H1 (cell line): ENCODE measurements at regions not wholly inside any gene's neighbourhood (a gene's known extent, or its start where the extent isn't known, plus 50 kb on each side); places are given as distances from the start of the nearest gene placed in this dataset.

Experiments
- CTCF ChIA-PET: fragments of 300-600 bp; sonication (Branson Sonifier 250); formaldehyde crosslinking; loops from one replicate; lab custom pipeline; 2021; ENCODE audit not compliant: partially characterized antibody; lab: Charles Lee
- POLR2A ChIA-PET: fragments of 300-600 bp; sonication (Branson Sonifier 250); formaldehyde crosslinking; loops from one replicate; lab custom pipeline; 2021; ENCODE audit warnings: inconsistent platforms; ENCODE audit not compliant: partially characterized antibody; lab: Charles Lee
- DNase-seq, 2 experiments: peaks; one replicate each; pipeline versions ENCODE4 v3.0.0 to v3.0.0-alpha.2; 2010 to 2022; ENCODE audit warnings: low spot score in 2 of 2, low read depth in 1 of 2, mixed read lengths in 1 of 2
- FAIRE-seq: peaks from 2 replicates; lab custom pipeline; 2011; peaks lifted over from hg19 to GRCh38; lab: Jason Lieb, UNC
- H2AFZ ChIP-seq: 2 replicates; pipeline ENCODE4 v1.8.1; 2012; ENCODE audit warnings: low read length, inconsistent platforms
- H2AK5ac ChIP-seq: 2 replicates; pipeline ENCODE4 v1.6.1; 2013; ENCODE audit warnings: low read depth, low read length
- H2BK120ac ChIP-seq: replicated peaks from 2 replicates; pipeline ENCODE3; 2013; ENCODE audit warnings: low read depth, low read length, inconsistent platforms
- H2BK12ac ChIP-seq: 2 replicates; pipeline ENCODE4 v1.6.1; 2013; ENCODE audit warnings: low read depth, low read length
- H2BK15ac ChIP-seq: 2 replicates; pipeline ENCODE4 v1.6.1; 2013; ENCODE audit warnings: low read length
- H2BK20ac ChIP-seq: 2 replicates; pipeline ENCODE4 v1.6.1; 2013; ENCODE audit warnings: low read length
- H2BK5ac ChIP-seq: 2 replicates; pipeline ENCODE4 v1.6.1; 2013; ENCODE audit warnings: low read depth, low read length
- H3K14ac ChIP-seq: 2 replicates; pipeline ENCODE4 v1.6.1; 2013; ENCODE audit warnings: inconsistent platforms; ENCODE audit not compliant: insufficient read length
- H3K18ac ChIP-seq: 2 replicates; pipeline ENCODE4 v1.6.1; 2013; ENCODE audit warnings: low read length; ENCODE audit errors: extremely low read depth
- H3K23ac ChIP-seq: 2 replicates; pipeline ENCODE4 v1.6.1; 2013; ENCODE audit warnings: inconsistent platforms; ENCODE audit not compliant: insufficient read length
- H3K23me2 ChIP-seq: 2 replicates; pipeline ENCODE4 v1.6.1; 2013; ENCODE audit warnings: low read depth, low read length
- H3K27ac ChIP-seq: 2 replicates; pipeline ENCODE4 v1.6.1; 2011; ENCODE audit warnings: low read depth, low read length, inconsistent platforms
- H3K27me3 ChIP-seq, 4 experiments: replicated peaks in 1 of 4; 1 replicate in 1 of 4; 2 replicates in 3 of 4; pipeline versions ENCODE4 v1.6.1 to v1.8.1; 2011 to 2013; ENCODE audit warnings: low read length in 3 of 4, mild to moderate bottlenecking in 3 of 4, inconsistent platforms in 2 of 4, mixed read lengths in 2 of 4, moderate library complexity in 1 of 4; ENCODE audit not compliant: control insufficient read depth in 3 of 4, insufficient read depth in 3 of 4; ENCODE audit errors: extremely low read depth in 1 of 4
- H3K36me3 ChIP-seq, 4 experiments: 2 replicates each; pipeline versions ENCODE4 v1.6.1 to v1.8.1; 2011 to 2013; ENCODE audit warnings: mild to moderate bottlenecking in 4 of 4, low read length in 3 of 4, moderate library complexity in 2 of 4, control low read depth in 1 of 4, inconsistent platforms in 1 of 4; ENCODE audit not compliant: insufficient read depth in 4 of 4, control insufficient read depth in 2 of 4
- H3K4ac ChIP-seq: replicated peaks from 2 replicates; pipeline ENCODE3; 2013; ENCODE audit warnings: low read length, low read depth, mixed read lengths, inconsistent platforms; ENCODE audit not compliant: insufficient read length
- H3K4me1 ChIP-seq, 4 experiments: replicated peaks in 1 of 4; 1 replicate in 1 of 4; 2 replicates in 3 of 4; pipeline versions ENCODE4 v1.6.1 to v1.8.1; 2011 to 2013; ENCODE audit warnings: low read length in 3 of 4, inconsistent platforms in 2 of 4, mixed read lengths in 1 of 4; ENCODE audit not compliant: insufficient read depth in 4 of 4, control insufficient read depth in 3 of 4
- H3K4me2 ChIP-seq, 2 experiments: 2 replicates each; pipeline versions ENCODE4 v1.6.1 to v1.8.1; 2011 to 2013; ENCODE audit warnings: low read depth in 2 of 2, low read length in 2 of 2, control low read depth in 1 of 2, inconsistent platforms in 1 of 2, mild to moderate bottlenecking in 1 of 2; ENCODE audit not compliant: insufficient read depth in 1 of 2
- H3K4me3 ChIP-seq, 4 experiments: fragments of 200-600, 300-600 bp in 1 of 4; sonication (generic), shearing (Covaris generic), sonication (Bioruptor Twin) in 1 of 4; 2 replicates each; pipeline versions ENCODE4 v1.5.1 to v1.8.1; 2011 to 2016; ENCODE audit warnings: low read length in 4 of 4, low read depth in 3 of 4, control low read depth in 2 of 4, inconsistent platforms in 2 of 4, mild to moderate bottlenecking in 2 of 4, mixed read lengths in 1 of 4, moderate library complexity in 1 of 4; ENCODE audit not compliant: insufficient read depth in 2 of 4; ENCODE audit errors: extremely low read depth in 1 of 4
- H3K56ac ChIP-seq: replicated peaks from 2 replicates; pipeline ENCODE3; 2013; ENCODE audit warnings: low read depth, mild to moderate bottlenecking, mixed read lengths, low read length, inconsistent platforms; ENCODE audit not compliant: insufficient read length
- H3K79me1 ChIP-seq: 2 replicates; pipeline ENCODE4 v1.6.1; 2013; ENCODE audit warnings: low read depth, low read length, control low read depth
- H3K79me2 ChIP-seq, 2 experiments: 2 replicates each; pipeline versions ENCODE4 v1.6.1 to v1.8.1; 2012 to 2013; ENCODE audit warnings: low read length in 2 of 2, mild to moderate bottlenecking in 2 of 2, inconsistent platforms in 1 of 2; ENCODE audit not compliant: insufficient read depth in 2 of 2, control insufficient read depth in 1 of 2
- H3K9ac ChIP-seq, 4 experiments: replicated peaks in 1 of 4; 1 replicate in 1 of 4; 2 replicates in 3 of 4; pipeline versions ENCODE4 v1.6.1 to v1.8.1; 2011 to 2013; ENCODE audit warnings: low read depth in 3 of 4, low read length in 3 of 4, control low read depth in 2 of 4, mild to moderate bottlenecking in 2 of 4, moderate library complexity in 2 of 4, inconsistent platforms in 1 of 4; ENCODE audit errors: extremely low read depth in 1 of 4
- H3K9me3 ChIP-seq, 2 experiments: 2 replicates each; pipeline versions ENCODE4 v1.6.1 to v1.8.1; 2012 to 2013; ENCODE audit warnings: mild to moderate bottlenecking in 2 of 2, moderate library complexity in 2 of 2, control low read depth in 1 of 2, inconsistent platforms in 1 of 2, low read depth in 1 of 2, low read length in 1 of 2, mixed read lengths in 1 of 2; ENCODE audit not compliant: insufficient read depth in 2 of 2
- H4K20me1 ChIP-seq, 2 experiments: replicated peaks in 1 of 2; 2 replicates each; pipeline versions ENCODE3 to v1.8.1; 2011 to 2013; ENCODE audit warnings: inconsistent platforms in 2 of 2, low read length in 2 of 2, mild to moderate bottlenecking in 1 of 2; ENCODE audit not compliant: insufficient read depth in 2 of 2, control insufficient read depth in 1 of 2
- H4K5ac ChIP-seq: 2 replicates; pipeline ENCODE4 v1.6.1; 2013; ENCODE audit warnings: low read length, low read depth, mixed read lengths, inconsistent platforms; ENCODE audit not compliant: insufficient read length
- H4K8ac ChIP-seq: 2 replicates; pipeline ENCODE4 v1.8.0; 2013; ENCODE audit warnings: mild to moderate bottlenecking, moderate library complexity, low read length, inconsistent platforms; ENCODE audit not compliant: insufficient read depth; ENCODE audit errors: extremely low read depth
- H4K91ac ChIP-seq: replicated peaks from 2 replicates; pipeline ENCODE3; 2013; ENCODE audit warnings: low read length, mixed read lengths, inconsistent platforms; ENCODE audit not compliant: insufficient read length
- RAD21 ChIP-seq, 2 experiments: IDR thresholded peaks in 1 of 2; conservative IDR thresholded peaks in 1 of 2; 2 replicates each; pipeline ENCODE4 v1.6.1; 2011; ENCODE audit warnings: low read depth in 2 of 2, low read length in 2 of 2, improper control_type of control experiment in 1 of 2, inconsistent platforms in 1 of 2, mild to moderate bottlenecking in 1 of 2, moderate library complexity in 1 of 2
- TBP ChIP-seq: IDR thresholded peaks from 2 replicates; pipeline ENCODE4 v1.6.1; 2011; ENCODE audit warnings: low read depth, low read length, improper control_type of control experiment
- TCF12 ChIP-seq: IDR thresholded peaks from 2 replicates; pipeline ENCODE4 v1.6.1; 2011; ENCODE audit warnings: low read depth, mild to moderate bottlenecking, low read length
- WGBS, 2 experiments: shearing (Covaris generic) in 1 of 2; methylation state at CpG; one replicate each; pipeline versions ENCODE4 v1.1.6 to v1.1.7; 2013 to 2015; ENCODE audit warnings: low lambda C conversion rate in 2 of 2, mixed read lengths in 2 of 2, inconsistent platforms in 1 of 2, low coverage in 1 of 2, missing lambda C conversion rate in 1 of 2; ENCODE audit not compliant: insufficient replicate concordance in 2 of 2, insufficient coverage in 1 of 2, insufficient read length in 1 of 2; ENCODE audit errors: extremely low coverage in 1 of 2, missing lambda C conversion rate in 1 of 2; 5-methylcytosine and 5-hydroxymethylcytosine counted together
- TF ChIP-seq, protein P1 (sequence below), 3 experiments: IDR thresholded peaks; 1 replicate in 2 of 3; 2 replicates in 1 of 3; pipeline versions ENCODE4 v1.5.1 to v1.6.1; 2011; ENCODE audit warnings: low read length in 3 of 3, mild to moderate bottlenecking in 3 of 3, inconsistent platforms in 2 of 3, low read depth in 1 of 3, moderate library complexity in 1 of 3; ENCODE audit not compliant: insufficient read depth in 1 of 3; ENCODE audit errors: control extremely low read depth in 1 of 3

DNA sequence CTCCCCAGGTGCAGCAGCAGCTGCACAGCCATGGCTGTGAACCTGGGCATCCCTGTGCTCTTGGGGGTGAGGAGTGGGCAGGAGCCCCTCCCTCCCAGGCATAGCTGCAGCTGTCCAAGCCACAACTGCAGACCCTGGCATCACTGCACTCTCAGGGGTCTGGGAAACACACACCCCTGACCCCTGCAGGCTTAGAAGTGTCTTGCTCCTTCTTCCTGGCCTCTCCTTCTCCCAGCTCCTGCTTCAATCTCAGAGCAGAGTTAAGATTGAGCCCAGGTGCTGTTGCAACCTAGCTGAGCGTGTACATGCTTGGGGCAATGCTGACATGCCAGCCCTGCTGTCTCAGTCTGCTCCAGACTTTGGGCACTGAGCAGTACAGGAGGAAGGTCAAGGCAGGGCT lies 833.6 kb downstream of the FLRT2 start:
- ChIA-PET POLR2A (no interaction called here), CTCF (interaction anchor here (0.7 to 1.6 kb wide), 5 partner anchors 9 to 327 kb away, joined by 3 to 4 read pairs (median 3); no protein-coding TSS in a partner anchor)
- no peak overlapping the region for H3K23ac ChIP-seq
- no peaks in the 10 kb centered on the region for H3K9me3 ChIP-seq
- H4K20me1 ChIP-seq, result no peaks in the 10 kb centered on the region
- H3K4me2 ChIP-seq, result no peak overlapping the region
- no peaks in the 10 kb centered on the region; a peak in 1 of 7 replicates for H3K4me1 ChIP-seq
- no peak overlapping the region for H2AFZ ChIP-seq
- no peak overlapping the region for H2BK120ac ChIP-seq
- 0 out of 2 replicates have a peak overlapping the region, but pooled peaks have one; percentile 39 for H2AK5ac ChIP-seq
- H4K8ac ChIP-seq, result no peak overlapping the region
- H3K23me2 ChIP-seq, result no peaks in the 10 kb centered on the region
- no peak overlapping the region; the same call in 1 of the 2 replicates for H3K18ac ChIP-seq
- H3K27ac ChIP-seq, result no peak overlapping the region
- H3K79me2 ChIP-seq, result no peaks in the 10 kb centered on the region
- no peak overlapping the region for H3K9ac ChIP-seq
- no peak overlapping the region for H3K14ac ChIP-seq
- WGBS, 2 experiments, result 100% methylated on average over 1 of the region's 1 CpG; no CpG with 5 or more reads in 1 of the 2 experiments
- no peaks in the 10 kb centered on the region for H3K79me1 ChIP-seq
- H2BK5ac ChIP-seq, result no peak overlapping the region
- DNase-seq, result no peak
- H3K27me3 ChIP-seq, result no peaks in the 10 kb centered on the region
- no peak overlapping the region for H3K56ac ChIP-seq
- H2BK12ac ChIP-seq, result no peak overlapping the region
- no peak for TF ChIP-seq TBP
- no peak for TF ChIP-seq TCF12
- peak; percentile 20 to 39; a peak in 2 of 4 replicates for TF ChIP-seq RAD21 (IDR thresholded peaks at IDR 0.05 in 1 of 2, conservative IDR thresholded peaks at IDR 0.05 in 1 of 2; ENCODE audit: low read depth in 2 of 2, low read length in 2 of 2)
- TF ChIP-seq, protein P1, sequence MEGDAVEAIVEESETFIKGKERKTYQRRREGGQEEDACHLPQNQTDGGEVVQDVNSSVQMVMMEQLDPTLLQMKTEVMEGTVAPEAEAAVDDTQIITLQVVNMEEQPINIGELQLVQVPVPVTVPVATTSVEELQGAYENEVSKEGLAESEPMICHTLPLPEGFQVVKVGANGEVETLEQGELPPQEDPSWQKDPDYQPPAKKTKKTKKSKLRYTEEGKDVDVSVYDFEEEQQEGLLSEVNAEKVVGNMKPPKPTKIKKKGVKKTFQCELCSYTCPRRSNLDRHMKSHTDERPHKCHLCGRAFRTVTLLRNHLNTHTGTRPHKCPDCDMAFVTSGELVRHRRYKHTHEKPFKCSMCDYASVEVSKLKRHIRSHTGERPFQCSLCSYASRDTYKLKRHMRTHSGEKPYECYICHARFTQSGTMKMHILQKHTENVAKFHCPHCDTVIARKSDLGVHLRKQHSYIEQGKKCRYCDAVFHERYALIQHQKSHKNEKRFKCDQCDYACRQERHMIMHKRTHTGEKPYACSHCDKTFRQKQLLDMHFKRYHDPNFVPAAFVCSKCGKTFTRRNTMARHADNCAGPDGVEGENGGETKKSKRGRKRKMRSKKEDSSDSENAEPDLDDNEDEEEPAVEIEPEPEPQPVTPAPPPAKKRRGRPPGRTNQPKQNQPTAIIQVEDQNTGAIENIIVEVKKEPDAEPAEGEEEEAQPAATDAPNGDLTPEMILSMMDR (IDR thresholded peaks at IDR 0.05; ENCODE audit: control extremely low read depth in 1 of 3, insufficient read depth in 1 of 3, low read depth in 1 of 3, low read length in 3 of 3), result peak in 2 of 3 experiments; percentile 0 to 23; a peak in 2 of 4 replicates
- no peak overlapping the region for H2BK15ac ChIP-seq
- no peak for FAIRE-seq
- H3K4ac ChIP-seq, result no peak overlapping the region
- no peak overlapping the region for H3K4me3 ChIP-seq
- H4K5ac ChIP-seq, result no peak overlapping the region
- no peak overlapping the region for H2BK20ac ChIP-seq
- no peak overlapping the region for H4K91ac ChIP-seq
- no peaks in the 10 kb centered on the region for H3K36me3 ChIP-seq
